ENCODE measurements at regions not wholly inside any gene's neighbourhood (a gene's known extent, or its start where the extent isn't known, plus 50 kb on each side); places are given as distances from the start of the nearest gene placed in this dataset.
"Not testable (repeated sequence)": the region's sequence is repeated elsewhere in the genome, so short reads cannot be mapped to it uniquely, and the experiment has no call there.

- no peaks in the 10 kb centered on the region for H3K27me3 ChIP-seq (ENCODE audit: control insufficient read depth in 1 of 2, insufficient read depth in 2 of 2, low read length in 2 of 2)
- H3K9ac ChIP-seq (ENCODE audit: low read length) = no peak overlapping the region
- H3K9me3 ChIP-seq (ENCODE audit: low read length) = no peaks in the 10 kb centered on the region
These were observed 260.6 kb downstream of the SMAD2 start for GRCh38 chr18:47669815-47670214.

GRCh38 chr18:47658498-47658897 is 272.0 kb downstream of the SMAD2 start:
- H3K4me3 ChIP-seq (ENCODE audit: low read depth in 1 of 2, low read length in 2 of 2) = no peak overlapping the region
- no peaks in the 10 kb centered on the region for H3K9me3 ChIP-seq (ENCODE audit: low read length)
- H3K4me1 ChIP-seq (ENCODE audit: insufficient read depth, low read length) = no peaks in the 10 kb centered on the region
- H3K36me3 ChIP-seq (ENCODE audit: insufficient read depth, low read length) = no peaks in the 10 kb centered on the region
- H3K27me3 ChIP-seq (ENCODE audit: control insufficient read depth in 1 of 2, insufficient read depth in 2 of 2, low read length in 2 of 2) = no peaks in the 10 kb centered on the region
- no peak overlapping the region for H3K27ac ChIP-seq (ENCODE audit: low read depth, low read length)
- H3K9ac ChIP-seq (ENCODE audit: low read length) = no peak overlapping the region

More at GRCh38 chr18:47669815-47670214, 260.6 kb downstream of the SMAD2 start:
- no peaks in the 10 kb centered on the region for H3K36me3 ChIP-seq (ENCODE audit: insufficient read depth, low read length)
- no peaks in the 10 kb centered on the region for H3K4me1 ChIP-seq (ENCODE audit: insufficient read depth, low read length)
- no peak overlapping the region for H3K4me3 ChIP-seq (ENCODE audit: low read depth in 1 of 2, low read length in 2 of 2)
- H3K27ac ChIP-seq (ENCODE audit: low read depth, low read length) = no peak overlapping the region

GRCh38 chr18:47654988-47655387 is 275.5 kb downstream of the SMAD2 start:
- Histone ChIP-seq H3K4me1 (ENCODE audit: insufficient read depth, low read length) (no peaks in the 10 kb centered on the region), H3K9me3 (ENCODE audit: low read length) (no peaks in the 10 kb centered on the region), H3K9ac (ENCODE audit: low read length) (no peak overlapping the region), H3K27me3 (ENCODE audit: control insufficient read depth in 1 of 2, insufficient read depth in 2 of 2, low read length in 2 of 2) (no peaks in the 10 kb centered on the region), H3K36me3 (ENCODE audit: insufficient read depth, low read length) (no peaks in the 10 kb centered on the region), H3K4me3 (ENCODE audit: low read depth in 1 of 2, low read length in 2 of 2) (no peak overlapping the region), H3K27ac (ENCODE audit: low read depth, low read length) (no peak overlapping the region)

- Histone ChIP-seq H3K4me3 (ENCODE audit: low read depth in 1 of 2, low read length in 2 of 2) (no peak overlapping the region), H3K9ac (ENCODE audit: low read length) (no peak overlapping the region), H3K27ac (ENCODE audit: low read depth, low read length) (no peak overlapping the region), H3K27me3 (ENCODE audit: control insufficient read depth in 1 of 2, insufficient read depth in 2 of 2, low read length in 2 of 2) (no peaks in the 10 kb centered on the region), H3K36me3 (ENCODE audit: insufficient read depth, low read length) (no peaks in the 10 kb centered on the region), H3K9me3 (ENCODE audit: low read length) (no peaks in the 10 kb centered on the region), H3K4me1 (ENCODE audit: insufficient read depth, low read length) (no peaks in the 10 kb centered on the region)
These were observed 285.6 kb downstream of the SMAD2 start for GRCh38 chr18:47644896-47645295.

GRCh38 chr18:47637551-47637950 is 292.9 kb downstream of the SMAD2 start:
- not testable (repeated sequence) for H3K9ac ChIP-seq (ENCODE audit: low read length); H3K9me3 ChIP-seq (ENCODE audit: low read length); H3K4me3 ChIP-seq (ENCODE audit: low read depth in 1 of 2, low read length in 2 of 2); H3K4me1 ChIP-seq (ENCODE audit: insufficient read depth, low read length); H3K27me3 ChIP-seq (ENCODE audit: control insufficient read depth in 1 of 2, insufficient read depth in 2 of 2, low read length in 2 of 2); H3K27ac ChIP-seq (ENCODE audit: low read depth, low read length); H3K36me3 ChIP-seq (ENCODE audit: insufficient read depth, low read length)

- Histone ChIP-seq H3K27me3 (ENCODE audit: control insufficient read depth in 1 of 2, insufficient read depth in 2 of 2, low read length in 2 of 2) (no peaks in the 10 kb centered on the region), H3K9me3 (ENCODE audit: low read length) (no peaks in the 10 kb centered on the region), H3K4me1 (ENCODE audit: insufficient read depth, low read length) (no peaks in the 10 kb centered on the region), H3K27ac (ENCODE audit: low read depth, low read length) (no peak overlapping the region), H3K4me3 (ENCODE audit: low read depth in 1 of 2, low read length in 2 of 2) (no peak overlapping the region), H3K9ac (ENCODE audit: low read length) (no peak overlapping the region), H3K36me3 (ENCODE audit: insufficient read depth, low read length) (no peaks in the 10 kb centered on the region)
These were observed 295.0 kb downstream of the SMAD2 start for GRCh38 chr18:47635416-47635815.

GRCh38 chr18:47632970-47633635 is 297.4 kb downstream of the SMAD2 start:
- Histone ChIP-seq H3K4me1 (ENCODE audit: insufficient read depth, low read length) (no peaks in the 10 kb centered on the region), H3K9me3 (ENCODE audit: low read length) (no peaks in the 10 kb centered on the region), H3K27me3 (ENCODE audit: control insufficient read depth in 1 of 2, insufficient read depth in 2 of 2, low read length in 2 of 2) (no peaks in the 10 kb centered on the region), H3K9ac (ENCODE audit: low read length) (no peak overlapping the region), H3K36me3 (ENCODE audit: insufficient read depth, low read length) (no peaks in the 10 kb centered on the region), H3K4me3 (ENCODE audit: low read depth in 1 of 2, low read length in 2 of 2) (no peak overlapping the region), H3K27ac (ENCODE audit: low read depth, low read length) (no peak overlapping the region)

- Histone ChIP-seq H3K9me3 (ENCODE audit: low read length) (no peaks in the 10 kb centered on the region), H3K4me3 (ENCODE audit: low read depth in 1 of 2, low read length in 2 of 2) (no peak overlapping the region), H3K27me3 (ENCODE audit: control insufficient read depth in 1 of 2, insufficient read depth in 2 of 2, low read length in 2 of 2) (no peaks in the 10 kb centered on the region), H3K27ac (ENCODE audit: low read depth, low read length) (no peak overlapping the region), H3K9ac (ENCODE audit: low read length) (no peak overlapping the region), H3K36me3 (ENCODE audit: insufficient read depth, low read length) (no peaks in the 10 kb centered on the region), H3K4me1 (ENCODE audit: insufficient read depth, low read length) (no peaks in the 10 kb centered on the region)
These were observed 301.6 kb downstream of the SMAD2 start for GRCh38 chr18:47628893-47629292.

- no peaks in the 10 kb centered on the region for H3K27me3 ChIP-seq (ENCODE audit: control insufficient read depth in 1 of 2, insufficient read depth in 2 of 2, low read length in 2 of 2)
- no peaks in the 10 kb centered on the region for H3K9me3 ChIP-seq (ENCODE audit: low read length)
- H3K36me3 ChIP-seq (ENCODE audit: insufficient read depth, low read length) = no peaks in the 10 kb centered on the region
- H3K4me3 ChIP-seq (ENCODE audit: low read depth in 1 of 2, low read length in 2 of 2) = no peak overlapping the region
- no peak overlapping the region for H3K27ac ChIP-seq (ENCODE audit: low read depth, low read length)
- H3K9ac ChIP-seq (ENCODE audit: low read length) = no peak overlapping the region
- no peaks in the 10 kb centered on the region for H3K4me1 ChIP-seq (ENCODE audit: insufficient read depth, low read length)
These were observed 302.1 kb downstream of the SMAD2 start for GRCh38 chr18:47628240-47628781.

- Histone ChIP-seq H3K4me1 (ENCODE audit: insufficient read depth, low read length) (no peaks in the 10 kb centered on the region), H3K27ac (ENCODE audit: low read depth, low read length) (no peak overlapping the region), H3K27me3 (ENCODE audit: control insufficient read depth in 1 of 2, insufficient read depth in 2 of 2, low read length in 2 of 2) (no peaks in the 10 kb centered on the region), H3K36me3 (ENCODE audit: insufficient read depth, low read length) (no peaks in the 10 kb centered on the region), H3K4me3 (ENCODE audit: low read depth in 1 of 2, low read length in 2 of 2) (no peak overlapping the region), H3K9me3 (ENCODE audit: low read length) (no peaks in the 10 kb centered on the region), H3K9ac (ENCODE audit: low read length) (no peak overlapping the region)
These were observed 303.4 kb downstream of the SMAD2 start for GRCh38 chr18:47627030-47627429.

- H3K4me1 ChIP-seq (ENCODE audit: insufficient read depth, low read length) = no peaks in the 10 kb centered on the region
- no peaks in the 10 kb centered on the region for H3K27me3 ChIP-seq (ENCODE audit: control insufficient read depth in 1 of 2, insufficient read depth in 2 of 2, low read length in 2 of 2)
- H3K36me3 ChIP-seq (ENCODE audit: insufficient read depth, low read length) = no peaks in the 10 kb centered on the region
- H3K4me3 ChIP-seq (ENCODE audit: low read depth in 1 of 2, low read length in 2 of 2) = no peak overlapping the region
- H3K9ac ChIP-seq (ENCODE audit: low read length) = no peak overlapping the region
- H3K9me3 ChIP-seq (ENCODE audit: low read length) = no peaks in the 10 kb centered on the region
- H3K27ac ChIP-seq (ENCODE audit: low read depth, low read length) = no peak overlapping the region
These were observed 310.5 kb downstream of the SMAD2 start for GRCh38 chr18:47619771-47620448.

- Histone ChIP-seq H3K27ac (ENCODE audit: low read depth, low read length) (no peak overlapping the region), H3K36me3 (ENCODE audit: insufficient read depth, low read length) (no peaks in the 10 kb centered on the region), H3K9ac (ENCODE audit: low read length) (no peak overlapping the region), H3K4me3 (ENCODE audit: low read depth in 1 of 2, low read length in 2 of 2) (no peak overlapping the region), H3K9me3 (ENCODE audit: low read length) (no peaks in the 10 kb centered on the region), H3K4me1 (ENCODE audit: insufficient read depth, low read length) (no peaks in the 10 kb centered on the region), H3K27me3 (ENCODE audit: control insufficient read depth in 1 of 2, insufficient read depth in 2 of 2, low read length in 2 of 2) (no peaks in the 10 kb centered on the region)
These were observed 311.7 kb downstream of the SMAD2 start for GRCh38 chr18:47618758-47619157.

All from muscle layer of colon (tissue), 2 donors.